ENCODE measurements at regions not wholly inside any gene's neighbourhood (a gene's known extent, or its start where the extent isn't known, plus 50 kb on each side); places are given as distances from the start of the nearest gene placed in this dataset.

- DNase-seq: no peak
Measured at GRCh38 chr6:163663575-163663974, 249.1 kb downstream of the QKI start.

GRCh38 chr6:163662604-163663225 lies 248.2 kb downstream of the QKI start:
- DNase-seq: no peak

- no peak for DNase-seq
Measured at GRCh38 chr6:163661272-163661671, 246.8 kb downstream of the QKI start.

GRCh38 chr6:163659803-163660202 lies 245.3 kb downstream of the QKI start:
- no peak for DNase-seq

DNA sequence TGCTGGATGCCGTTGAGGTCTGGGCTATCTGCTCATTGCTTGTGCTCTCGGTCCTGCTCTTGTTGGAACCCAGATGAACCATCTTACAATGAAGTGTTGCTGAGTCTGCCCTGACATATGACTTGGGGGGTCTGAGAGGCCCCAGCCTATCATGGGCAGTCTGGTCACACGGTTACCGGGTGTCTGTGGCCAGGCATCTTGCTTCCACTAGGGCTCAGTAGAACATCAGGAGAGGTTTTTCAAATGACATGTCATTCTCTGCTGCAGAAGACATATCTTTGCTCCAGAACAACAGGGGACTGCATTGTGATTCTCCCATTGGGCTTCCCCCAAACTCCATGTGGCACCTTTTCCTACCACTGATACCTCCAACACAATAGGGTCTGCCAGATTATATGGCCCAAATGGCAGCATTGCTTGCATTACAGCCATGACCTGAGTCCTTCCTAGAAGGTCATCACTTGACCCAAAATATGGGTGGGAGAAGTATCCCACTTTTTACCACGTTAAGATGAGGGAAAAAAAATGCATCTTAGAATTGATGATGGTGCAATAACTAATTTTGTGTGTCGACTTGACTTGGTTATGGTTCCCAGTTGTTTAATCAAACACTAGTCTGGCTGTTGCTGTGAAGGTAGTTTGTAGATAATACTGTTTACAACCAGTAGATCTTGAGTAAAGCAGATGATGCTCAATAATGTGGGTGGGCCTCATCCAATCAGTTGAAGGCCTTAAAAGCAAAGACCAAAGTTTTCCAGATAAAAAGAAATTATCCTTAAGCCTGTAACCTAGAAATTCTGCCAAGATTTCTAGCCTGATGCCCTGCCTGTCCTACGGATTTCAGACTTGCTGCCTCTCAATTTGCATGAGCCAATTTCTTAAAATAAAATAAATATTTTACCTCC lies 241.0 kb downstream of the QKI start:
- no peak for DNase-seq

- no peak for DNase-seq
Measured at GRCh38 chr6:163651915-163652668, 237.6 kb downstream of the QKI start.

- DNase-seq: no peak
Measured at GRCh38 chr6:163651426-163651825, 236.9 kb downstream of the QKI start.

DNA sequence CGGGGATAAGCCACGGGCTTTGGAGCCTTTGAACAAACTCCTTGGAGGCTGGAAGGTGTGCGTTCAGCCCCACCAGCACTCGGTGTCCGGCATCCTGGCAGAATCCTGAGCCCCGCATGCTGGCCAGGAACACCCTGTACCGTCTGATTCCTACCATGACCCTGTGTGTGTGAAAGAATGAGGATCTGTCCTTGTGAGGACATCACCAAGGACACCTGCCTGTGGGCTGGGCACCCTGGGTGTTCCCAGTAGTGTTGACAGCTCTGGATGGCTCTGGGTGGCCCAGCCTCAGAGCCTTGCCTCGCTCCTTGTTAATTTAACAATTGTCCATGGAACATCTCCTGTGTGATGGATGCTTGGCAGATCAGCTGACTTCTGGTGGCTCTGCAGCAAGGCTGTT lies 234.3 kb downstream of the QKI start:
- DNase-seq: no peak

DNA sequence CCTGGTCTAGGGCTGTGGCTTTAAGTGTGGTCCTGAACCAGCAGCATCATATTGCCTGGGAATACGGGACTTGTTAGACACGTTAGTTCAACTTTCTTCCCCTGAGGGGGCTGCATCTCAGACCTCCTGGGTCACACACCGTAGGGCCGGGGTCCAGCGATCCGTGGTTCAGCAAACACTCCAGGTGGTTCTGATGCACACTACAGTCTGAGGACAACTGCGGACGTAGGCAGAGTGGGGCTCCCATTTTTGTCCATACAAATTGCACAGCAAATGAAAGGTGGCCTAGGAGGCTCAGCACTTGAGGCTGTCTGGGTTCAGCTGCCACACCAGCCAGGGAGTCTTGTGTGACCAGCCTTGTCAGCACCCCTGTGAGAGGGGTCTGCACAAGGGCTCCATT lies 233.1 kb downstream of the QKI start:
- DNase-seq: no peak

GRCh38 chr6:163646866-163647265 lies 232.3 kb downstream of the QKI start:
- no peak for DNase-seq

DNA sequence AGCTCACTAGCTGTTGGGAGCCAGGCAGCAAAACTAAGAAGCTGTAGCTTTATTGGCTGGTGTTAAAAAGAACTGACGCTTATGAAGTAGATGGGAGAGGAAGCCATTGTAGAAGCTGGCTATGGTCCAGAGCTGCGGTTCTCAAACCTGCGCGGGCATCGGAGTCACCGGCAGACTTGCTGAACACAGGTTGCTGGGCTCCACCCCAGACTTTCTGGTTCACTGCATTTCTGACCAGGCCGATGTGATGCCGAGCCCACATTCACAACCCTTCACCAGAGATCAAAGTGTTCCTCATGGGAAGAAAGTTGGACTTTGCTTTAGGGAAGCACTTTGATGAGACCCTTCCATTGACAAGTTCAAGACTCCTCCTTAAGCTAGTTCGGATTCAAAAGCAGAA lies 231.6 kb downstream of the QKI start:
- DNase-seq: no peak

GRCh38 chr6:163645560-163645959 lies 231.0 kb downstream of the QKI start:
- no peak for DNase-seq

- no peak for DNase-seq
Measured at GRCh38 chr6:163643866-163644265, 229.3 kb downstream of the QKI start.

DNA sequence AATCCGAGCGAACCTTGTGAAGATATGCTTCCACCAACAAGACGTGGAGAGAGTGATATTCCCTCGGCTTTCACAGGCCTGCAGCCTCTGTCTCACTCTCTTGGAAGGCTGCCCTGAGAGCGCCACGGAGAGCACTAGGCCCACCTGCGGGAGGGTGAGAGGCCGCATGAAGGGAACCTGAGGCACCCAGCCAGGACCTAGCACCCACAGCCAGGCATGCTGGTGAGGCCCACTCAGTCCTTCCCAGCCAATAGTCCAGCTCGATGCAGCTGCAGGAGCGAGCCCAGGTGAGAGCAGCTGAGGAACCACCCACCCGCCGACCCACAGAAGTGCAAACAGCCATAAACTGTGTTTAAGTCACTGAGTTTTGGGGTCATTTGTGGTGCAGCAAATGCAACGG lies 227.2 kb downstream of the QKI start:
- DNase-seq: no peak

GRCh38 chr6:163640641-163641040 lies 226.1 kb downstream of the QKI start:
- DNase-seq: no peak

DNA sequence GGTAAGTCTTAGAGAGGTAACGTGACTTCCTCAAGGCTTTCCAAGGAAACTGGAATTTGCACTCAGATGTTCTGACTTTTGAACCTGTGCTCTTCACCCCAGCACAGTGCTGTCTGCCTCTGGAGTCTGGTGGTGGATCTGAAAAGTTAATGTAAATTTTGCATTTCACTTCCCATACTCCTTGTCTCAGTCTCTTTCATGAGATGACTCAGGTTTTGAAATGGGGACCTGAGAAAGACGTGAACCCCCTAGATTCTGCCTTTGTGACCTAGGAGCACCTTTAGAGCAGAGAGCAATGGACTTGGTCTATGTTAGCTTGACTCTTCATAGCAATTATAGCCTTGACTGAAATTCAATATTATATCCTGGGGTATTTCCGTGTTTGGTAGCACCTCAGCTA lies 223.0 kb downstream of the QKI start:
- no peak for DNase-seq

DNA sequence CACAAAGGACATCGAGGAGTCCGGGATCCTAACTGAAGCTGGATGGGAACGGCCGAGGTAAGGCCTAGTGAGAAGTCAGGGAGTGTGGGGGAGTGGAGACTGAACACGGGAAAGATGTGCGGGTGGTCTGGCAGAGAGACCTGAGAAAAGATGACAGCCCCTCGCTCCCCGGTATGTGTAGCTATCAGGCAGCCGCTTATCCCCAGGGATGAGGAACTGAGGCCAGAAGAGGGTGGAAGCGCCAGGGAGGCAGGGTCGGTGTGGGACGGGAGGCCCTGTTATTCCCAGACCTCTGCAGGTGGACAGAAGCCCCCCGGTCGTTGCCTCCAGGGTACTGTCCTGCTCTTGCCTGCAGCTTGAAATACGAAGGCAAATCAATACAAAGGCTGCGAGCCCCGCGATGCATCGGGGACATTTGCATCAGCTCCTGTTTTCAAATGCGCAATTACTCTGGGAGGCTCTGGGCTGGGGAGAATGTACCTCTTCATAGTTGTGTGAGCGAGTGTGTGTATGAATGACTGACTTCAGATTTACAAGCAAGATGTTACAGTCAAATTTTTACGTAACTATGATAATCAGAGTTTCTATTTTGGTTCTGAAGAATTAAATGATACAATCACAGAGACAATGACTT lies 221.3 kb downstream of the QKI start:
- DNase-seq: no peak

GRCh38 chr6:163635315-163635714 lies 220.8 kb downstream of the QKI start:
- no peak for DNase-seq

DNA sequence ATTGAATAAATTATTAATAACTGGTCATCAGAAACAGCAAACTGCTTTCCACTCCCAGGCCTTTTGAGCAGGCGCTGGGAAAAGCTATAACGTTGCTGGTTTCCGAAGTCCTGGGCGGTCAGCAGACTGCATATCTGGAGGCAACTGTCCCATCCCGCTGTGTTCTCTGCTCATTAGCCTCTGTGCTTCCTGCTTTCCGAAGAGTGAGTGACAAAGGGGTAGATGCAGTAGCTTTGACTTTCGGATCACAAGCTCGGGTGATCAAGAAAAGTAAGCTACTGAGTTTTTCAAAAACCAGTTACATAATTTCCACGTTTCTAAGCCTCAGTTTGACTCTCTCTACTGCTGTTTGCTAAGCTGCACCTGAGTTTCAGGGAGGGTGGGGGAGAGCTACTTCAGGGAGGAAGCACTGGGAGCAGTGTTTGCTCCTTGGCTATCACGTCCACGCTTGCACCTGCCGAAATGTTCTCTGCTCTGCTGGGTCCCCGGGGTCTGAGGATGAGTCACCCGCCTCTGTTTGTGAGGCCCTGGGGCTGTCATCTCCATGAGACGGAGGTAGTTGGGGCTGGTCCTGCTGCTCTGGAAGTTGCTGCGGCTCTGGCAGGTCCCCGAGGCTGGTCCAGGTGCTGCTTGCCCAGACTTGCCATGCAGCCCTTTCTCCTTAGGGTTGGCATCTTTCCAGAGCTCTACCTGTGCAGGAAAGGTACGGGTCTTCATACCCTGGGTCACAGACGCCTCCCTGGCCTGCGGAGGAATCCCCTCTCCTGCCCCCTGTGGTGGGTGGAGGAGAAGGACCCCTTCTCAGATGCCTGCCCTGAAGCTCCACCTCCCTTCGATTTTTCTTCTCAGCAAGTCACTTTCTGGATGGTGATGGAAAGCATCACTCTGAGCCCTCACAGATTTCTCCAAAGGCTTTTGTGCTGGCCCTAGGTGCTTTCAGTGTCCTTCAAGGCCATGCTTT lies 220.0 kb downstream of the QKI start:
- no peak for DNase-seq

GRCh38 chr6:163630991-163631390 lies 216.5 kb downstream of the QKI start:
- no peak for DNase-seq

DNA sequence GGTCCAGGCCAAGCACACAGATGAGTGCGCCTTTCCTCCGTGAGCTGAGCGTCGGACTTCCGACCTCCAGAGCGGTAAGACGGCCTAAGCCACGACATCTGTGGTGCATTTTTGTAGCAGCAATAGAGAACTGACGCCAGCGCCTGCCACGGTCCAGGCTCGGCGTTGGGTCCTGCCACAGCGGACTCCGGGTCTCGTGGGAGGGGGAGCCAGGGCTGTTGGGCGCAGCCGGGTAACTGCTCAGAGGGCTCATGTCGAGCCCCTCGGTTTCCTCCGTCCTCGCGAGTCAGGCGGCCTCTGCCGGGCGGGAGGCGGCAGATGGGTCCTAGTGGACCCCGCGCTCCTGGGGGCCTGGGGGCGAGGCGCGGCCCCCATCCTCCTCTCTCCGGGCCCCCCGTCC lies 216.1 kb downstream of the QKI start:
- no peak for DNase-seq

DNA sequence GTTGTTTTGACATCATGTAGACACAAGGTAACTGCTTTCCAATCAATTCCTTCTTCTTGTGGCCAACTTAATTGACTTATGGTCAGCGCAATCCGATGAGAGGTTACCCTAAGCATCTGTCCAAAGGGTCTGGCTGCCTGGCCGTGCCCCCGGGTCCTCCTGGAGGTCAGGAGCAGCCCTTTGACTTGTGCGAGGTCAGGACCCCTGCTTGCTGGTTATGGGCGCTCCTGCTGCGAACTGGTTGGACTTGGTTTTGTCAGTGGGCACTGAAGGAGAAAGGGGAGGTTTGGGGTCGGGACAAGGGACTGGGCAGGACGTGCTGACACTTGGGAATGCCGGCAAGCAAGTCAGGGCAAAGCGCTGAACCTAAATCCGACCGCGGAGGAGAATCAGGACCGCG lies 215.6 kb downstream of the QKI start:
- DNase-seq: no peak

All from cerebellar nuclear complex (tissue), 1 donor.